Colonic mucosa (tissue), 4 donors: ENCODE measurements at regions not wholly inside any gene's neighbourhood (a gene's known extent, or its start where the extent isn't known, plus 50 kb on each side); places are given as distances from the start of the nearest gene placed in this dataset.
"Not testable (repeated sequence)": the region's sequence is repeated elsewhere in the genome, so short reads cannot be mapped to it uniquely, and the experiment has no call there.

ENCODE experiments used
- DNase-seq: peaks from one replicate; pipeline ENCODE4 v3.0.0-alpha.2; 2020
- H3K27ac ChIP-seq: fragments of 200-600 bp; one replicate; pipeline ENCODE4 v1.8.0; 2021
- H3K27me3 ChIP-seq: fragments of 200-600 bp; one replicate; pipeline ENCODE4 v1.8.0; 2021
- H3K36me3 ChIP-seq: fragments of 200-600 bp; one replicate; pipeline ENCODE4 v1.8.0; 2021
- H3K4me1 ChIP-seq: fragments of 200-600 bp; one replicate; pipeline ENCODE4 v1.8.0; 2021; ENCODE audit warnings: mild to moderate bottlenecking
- H3K4me3 ChIP-seq: fragments of 200-600 bp; one replicate; pipeline ENCODE4 v1.8.0; 2021
- H3K9ac ChIP-seq, 2 donors: one replicate each; pipeline ENCODE4 v1.7.0; 2013; ENCODE audit warnings: control low read depth in 2 of 2, low read depth in 2 of 2, low read length in 2 of 2
- H3K9me3 ChIP-seq: fragments of 200-600 bp; one replicate; pipeline ENCODE4 v1.8.0; 2021
- CTCF ChIP-seq: fragments of 200-600 bp; IDR thresholded peaks from one replicate; pipeline ENCODE4 v1.8.0; 2022; ENCODE audit warnings: antibody characterized with exemption, mild to moderate bottlenecking
- intact Hi-C: fragments of 100-400 bp; cut with DNase I; formaldehyde crosslinking; loops from one replicate; pipeline ENCODE4 v1.14.1; 2022
- donor health status: healthy.
- donor health status: DM: no; HTN: no; CAD: no.
- donor health status: DM: no; HTN: no; CAD: no.

GRCh38 chr6:93183531-93183972 is 235.8 kb downstream of the EPHA7 start:
- Histone ChIP-seq H3K27me3 (no peaks in the 10 kb centered on the region), H3K9me3 (no peaks in the 10 kb centered on the region), H3K27ac (no peak overlapping the region), H3K9ac (no peak overlapping the region), H3K4me1 (no peaks in the 10 kb centered on the region), H3K36me3 (no peaks in the 10 kb centered on the region), H3K4me3 (no peak overlapping the region)
- intact Hi-C loops = no loop called here
- no peak for TF ChIP-seq CTCF
- no peak for DNase-seq

- H3K4me1 ChIP-seq = no peaks in the 10 kb centered on the region
- no peaks in the 10 kb centered on the region for H3K27me3 ChIP-seq
- no peak overlapping the region for H3K9ac ChIP-seq
- H3K36me3 ChIP-seq = no peaks in the 10 kb centered on the region
- H3K27ac ChIP-seq = no peak overlapping the region
- no peak overlapping the region for H3K4me3 ChIP-seq
- no peak for TF ChIP-seq CTCF
- no peak for DNase-seq
- intact Hi-C loops = no loop called here
- H3K9me3 ChIP-seq = no peaks in the 10 kb centered on the region
Measured at GRCh38 chr6:93182938-93183479, 236.3 kb downstream of the EPHA7 start.

- intact Hi-C loops = no loop called here
Measured at GRCh38 chr6:93177918-93178317, 241.4 kb downstream of the EPHA7 start.

GRCh38 chr6:93177438-93177837 is 241.9 kb downstream of the EPHA7 start:
- Histone ChIP-seq H3K36me3 (no peaks in the 10 kb centered on the region), H3K27me3 (no peaks in the 10 kb centered on the region), H3K9me3 (no peaks in the 10 kb centered on the region), H3K27ac (no peak overlapping the region), H3K4me3 (no peak overlapping the region), H3K4me1 (no peaks in the 10 kb centered on the region), H3K9ac (no peak overlapping the region)
- DNase-seq = no peak
- intact Hi-C loops = no loop called here
- no peak for TF ChIP-seq CTCF

More at GRCh38 chr6:93177918-93178317, 241.4 kb downstream of the EPHA7 start:
- H3K27me3 ChIP-seq = no peaks in the 10 kb centered on the region
- H3K36me3 ChIP-seq = no peaks in the 10 kb centered on the region
- no peak overlapping the region for H3K4me3 ChIP-seq
- no peak for DNase-seq
- no peak overlapping the region for H3K27ac ChIP-seq
- H3K9ac ChIP-seq = no peak overlapping the region
- no peaks in the 10 kb centered on the region for H3K4me1 ChIP-seq
- no peaks in the 10 kb centered on the region for H3K9me3 ChIP-seq
- TF ChIP-seq CTCF = no peak

- H3K27me3 ChIP-seq = no peaks in the 10 kb centered on the region
- no peak overlapping the region for H3K9ac ChIP-seq
- H3K4me1 ChIP-seq = no peaks in the 10 kb centered on the region
- no peak overlapping the region for H3K4me3 ChIP-seq
- no peaks in the 10 kb centered on the region for H3K36me3 ChIP-seq
- no peak for TF ChIP-seq CTCF
- intact Hi-C loops = no loop called here
- DNase-seq = no peak
- H3K27ac ChIP-seq = no peak overlapping the region
- H3K9me3 ChIP-seq = no peaks in the 10 kb centered on the region
Measured at GRCh38 chr6:93176070-93176469, 243.3 kb downstream of the EPHA7 start.

GRCh38 chr6:93173573-93173972 is 245.8 kb downstream of the EPHA7 start:
- intact Hi-C loops, H3K9me3 ChIP-seq, DNase-seq, H3K4me3 ChIP-seq, H3K27ac ChIP-seq, H3K4me1 ChIP-seq, H3K36me3 ChIP-seq, H3K27me3 ChIP-seq, H3K9ac ChIP-seq: not testable (repeated sequence)
